ENCODE measurements at regions not wholly inside any gene's neighbourhood (a gene's known extent, or its start where the extent isn't known, plus 50 kb on each side); places are given as distances from the start of the nearest gene placed in this dataset.

- TF ChIP-seq FOXP2 (optimal IDR thresholded peaks at IDR 0.05; ENCODE audit: borderline replicate concordance, extremely low read depth, extremely low read length, insufficient read depth) (no peak), REST (IDR thresholded peaks at IDR 0.05; ENCODE audit: insufficient read depth in 1 of 2, low read depth in 2 of 2, low read length in 2 of 2) (no peak), SIN3A (IDR thresholded peaks at IDR 0.05; ENCODE audit: borderline replicate concordance, insufficient read depth, low read length) (no peak), TAF1 (IDR thresholded peaks at IDR 0.05; ENCODE audit: borderline replicate concordance, insufficient read depth, low read length) (no peak), POLR2AphosphoS5 (IDR thresholded peaks at IDR 0.05; ENCODE audit: low read depth, low read length) (no peak)
Observed at GRCh38 chr2:151137526-151137925, 124.1 kb downstream of the RBM43 start.

GRCh38 chr2:151120011-151120410, 141.7 kb downstream of the RBM43 start:
- TF ChIP-seq REST (IDR thresholded peaks at IDR 0.05; ENCODE audit: insufficient read depth in 1 of 2, low read depth in 2 of 2, low read length in 2 of 2) (no peak), SIN3A (IDR thresholded peaks at IDR 0.05; ENCODE audit: borderline replicate concordance, insufficient read depth, low read length) (no peak), FOXP2 (optimal IDR thresholded peaks at IDR 0.05; ENCODE audit: borderline replicate concordance, extremely low read depth, extremely low read length, insufficient read depth) (no peak)

- TF ChIP-seq FOXP2 (optimal IDR thresholded peaks at IDR 0.05; ENCODE audit: borderline replicate concordance, extremely low read depth, extremely low read length, insufficient read depth): no peak
- no peak for TF ChIP-seq REST (IDR thresholded peaks at IDR 0.05; ENCODE audit: insufficient read depth in 1 of 2, low read depth in 2 of 2, low read length in 2 of 2)
- no peak for TF ChIP-seq SIN3A (IDR thresholded peaks at IDR 0.05; ENCODE audit: borderline replicate concordance, insufficient read depth, low read length)
- TF ChIP-seq TAF1 (IDR thresholded peaks at IDR 0.05; ENCODE audit: borderline replicate concordance, insufficient read depth, low read length): no peak
- no peak for TF ChIP-seq POLR2AphosphoS5 (IDR thresholded peaks at IDR 0.05; ENCODE audit: low read depth, low read length)
Observed at GRCh38 chr2:151119374-151119773, 142.3 kb downstream of the RBM43 start.

- TF ChIP-seq FOXP2 (optimal IDR thresholded peaks at IDR 0.05; ENCODE audit: borderline replicate concordance, extremely low read depth, extremely low read length, insufficient read depth): no peak
- no peak for TF ChIP-seq SIN3A (IDR thresholded peaks at IDR 0.05; ENCODE audit: borderline replicate concordance, insufficient read depth, low read length)
- no peak for TF ChIP-seq POLR2AphosphoS5 (IDR thresholded peaks at IDR 0.05; ENCODE audit: low read depth, low read length)
- no peak for TF ChIP-seq REST (IDR thresholded peaks at IDR 0.05; ENCODE audit: insufficient read depth in 1 of 2, low read depth in 2 of 2, low read length in 2 of 2)
- TF ChIP-seq TAF1 (IDR thresholded peaks at IDR 0.05; ENCODE audit: borderline replicate concordance, insufficient read depth, low read length): no peak
Observed at GRCh38 chr2:151118269-151118668, 143.4 kb downstream of the RBM43 start.

- TF ChIP-seq SIN3A (IDR thresholded peaks at IDR 0.05; ENCODE audit: borderline replicate concordance, insufficient read depth, low read length) (no peak), TAF1 (IDR thresholded peaks at IDR 0.05; ENCODE audit: borderline replicate concordance, insufficient read depth, low read length) (no peak), FOXP2 (optimal IDR thresholded peaks at IDR 0.05; ENCODE audit: borderline replicate concordance, extremely low read depth, extremely low read length, insufficient read depth) (no peak), REST (IDR thresholded peaks at IDR 0.05; ENCODE audit: insufficient read depth in 1 of 2, low read depth in 2 of 2, low read length in 2 of 2) (no peak), POLR2AphosphoS5 (IDR thresholded peaks at IDR 0.05; ENCODE audit: low read depth, low read length) (no peak)
Observed at GRCh38 chr2:151114874-151115273, 146.8 kb downstream of the RBM43 start.

Measured in PFSK-1 (cell line).